ENCODE measurements at regions not wholly inside any gene's neighbourhood (a gene's known extent, or its start where the extent isn't known, plus 50 kb on each side); places are given as distances from the start of the nearest gene placed in this dataset.

- H4K20me1 ChIP-seq (replicated peaks; ENCODE audit: control insufficient read depth, extremely low read depth, insufficient read depth, low read length) = no peaks in the 10 kb centered on the region
- H3K4me2 ChIP-seq (ENCODE audit: insufficient read depth, low read length) = no peak overlapping the region
- H3K79me2 ChIP-seq (ENCODE audit: control insufficient read depth, insufficient read depth, low read length) = no peaks in the 10 kb centered on the region
- H3K4me3 ChIP-seq (replicated peaks in 1 of 3; ENCODE audit: insufficient read depth in 1 of 3, low read depth in 1 of 3, low read length in 3 of 3) = no peak overlapping the region
- BruUV-seq (replicated peaks) = no TSS peak
- H3K9ac ChIP-seq (replicated peaks; ENCODE audit: extremely low read depth, insufficient read depth, low read length) = no peak overlapping the region
- peaks cover 10% of the 10 kb centered on the region for H3K9me3 ChIP-seq (replicated peaks; ENCODE audit: control insufficient read depth, insufficient read depth, low read length)
- H3K27ac ChIP-seq (ENCODE audit: insufficient read depth, low read depth, low read length) = no peak overlapping the region
- H2AFZ ChIP-seq (ENCODE audit: low read depth, low read length) = no peak overlapping the region
- no peaks in the 10 kb centered on the region for H3K9me1 ChIP-seq (replicated peaks; ENCODE audit: control insufficient read depth, extremely low read depth, insufficient read depth, low read length)
- DNase-seq (ENCODE audit: low read depth, low spot score) = no peak
- no peaks in the 10 kb centered on the region for H3K4me1 ChIP-seq (ENCODE audit: control insufficient read depth, extremely low read depth, insufficient read depth, low read length)
- H3K36me3 ChIP-seq (ENCODE audit: control insufficient read depth in 2 of 2, extremely low read depth in 1 of 2, insufficient read depth in 2 of 2, low read length in 2 of 2) = no peaks in the 10 kb centered on the region
- dilution Hi-C loops (cut with MboI; ENCODE audit: extremely low pct_ligation_motif_present, low sequenced_read_pairs) = no loop called here
- no peak for FAIRE-seq
- ChIA-PET CTCF (no interaction called here), POLR2A (no interaction called here)
- no peaks in the 10 kb centered on the region for H3K27me3 ChIP-seq (ENCODE audit: control insufficient read depth in 2 of 2, insufficient read depth in 2 of 2, low read length in 2 of 2)
- intact Hi-C loops (cut with micrococcal nuclease) = no loop called here
- TF ChIP-seq MYC (IDR thresholded peaks at IDR 0.05; ENCODE audit: low read depth, low read length) = no peak
- no peak for TF ChIP-seq JUN (IDR thresholded peaks at IDR 0.05; ENCODE audit: borderline replicate concordance, insufficient read depth, insufficient read length, low read depth)
- TF ChIP-seq MAX (IDR thresholded peaks at IDR 0.05; ENCODE audit: insufficient read depth, insufficient read length) = no peak
- no peak for TF ChIP-seq POLR2A (IDR thresholded peaks at IDR 0.05; ENCODE audit: low read depth, low read length)
- TF ChIP-seq EZH2 (IDR thresholded peaks at IDR 0.05; ENCODE audit: borderline replicate concordance, low read depth, low read length, severe bottlenecking) = no peak
- TF ChIP-seq GATA2 (IDR thresholded peaks at IDR 0.05; ENCODE audit: insufficient read depth, insufficient read length, low read depth, low read length) = no peak
- TF ChIP-seq CTCF (IDR thresholded peaks at IDR 0.05; ENCODE audit: extremely low read depth in 1 of 2, insufficient read depth in 1 of 2, low read depth in 1 of 2, low read length in 2 of 2) = no peak
- no peak for TF ChIP-seq FOS (IDR thresholded peaks at IDR 0.05; ENCODE audit: borderline replicate concordance, insufficient read depth, low read length)
- TF ChIP-seq POLR2AphosphoS5 (IDR thresholded peaks at IDR 0.05; ENCODE audit: insufficient read depth, low read depth, low read length) = no peak
These were observed 521.5 kb upstream of the HTR2A start for GRCh38 chr13:47418206-47418920.
